ENCODE measurements at regions not wholly inside any gene's neighbourhood (a gene's known extent, or its start where the extent isn't known, plus 50 kb on each side); places are given as distances from the start of the nearest gene placed in this dataset.

GRCh38 chr10:130969700-130970099 is 341.8 kb downstream of the TCERG1L start:
- no peak for TF ChIP-seq CTCF (optimal IDR thresholded peaks at IDR 0.05 in 1 of 3, IDR thresholded peaks at IDR 0.05 in 1 of 3, conservative IDR thresholded peaks at IDR 0.05 in 1 of 3; ENCODE audit: extremely low read depth in 1 of 3, insufficient read depth in 2 of 3, low read length in 3 of 3)
- no peak for TF ChIP-seq EZH2 (IDR thresholded peaks at IDR 0.05; ENCODE audit: low read length)
